BLaER1 treated with 17β-estradiol and CSF1 and Interleukin-3, amounts not matched to agents 10 nM and 100 nM (cell line): ENCODE measurements at regions not wholly inside any gene's neighbourhood (a gene's known extent, or its start where the extent isn't known, plus 50 kb on each side); places are given as distances from the start of the nearest gene placed in this dataset.
A peak's percentile ranks its signal among the peaks of the same experiment; 100 is the strongest.

Experiments used
- H3K27ac ChIP-seq, 11 experiments: shearing (Covaris generic); formaldehyde crosslinking; 2 replicates each; pipeline ENCODE4 v1.8.1; 2022
- H3K27me3 ChIP-seq, 11 experiments: shearing (Covaris generic); formaldehyde crosslinking; 2 replicates each; pipeline ENCODE4 v1.8.1; 2022
- H3K36me3 ChIP-seq, 11 experiments: shearing (Covaris generic); formaldehyde crosslinking; 2 replicates each; pipeline ENCODE4 v1.8.1; 2022
- H3K4me1 ChIP-seq, 10 experiments: shearing (Covaris generic); formaldehyde crosslinking; 2 replicates each; pipeline ENCODE4 v1.8.1; 2022
- H3K4me2 ChIP-seq, 11 experiments: shearing (Covaris generic); formaldehyde crosslinking; 2 replicates each; pipeline ENCODE4 v1.8.1; 2022
- H3K4me3 ChIP-seq, 10 experiments: shearing (Covaris generic); formaldehyde crosslinking; 2 replicates each; pipeline ENCODE4 v1.8.1; 2022
- H3K9ac ChIP-seq, 11 experiments: shearing (Covaris generic); formaldehyde crosslinking; 2 replicates each; pipeline ENCODE4 v1.8.1; 2022
- H3K9me3 ChIP-seq, 11 experiments: shearing (Covaris generic); formaldehyde crosslinking; replicated peaks in 1 of 11; 2 replicates each; pipeline ENCODE4 v1.8.1; 2022
- H4K20me1 ChIP-seq, 11 experiments: shearing (Covaris generic); formaldehyde crosslinking; 2 replicates each; pipeline ENCODE4 v1.8.1; 2022
- Cebpa-rat ChIP-seq, 11 experiments: shearing (Covaris generic); IDR thresholded peaks; 2 replicates each; pipeline ENCODE4 v1.8.1; 2022

GRCh38 chr2:224195925-224196571 is 157.0 kb upstream of the SERPINE2 start:
- Histone ChIP-seq H3K4me3 (no peak overlapping the region), H4K20me1 (no peaks in the 10 kb centered on the region), H3K27ac (no peak overlapping the region), H3K9ac (no peak overlapping the region), H3K4me1 (peaks cover 0 to 6% (median 0%) of the 10 kb centered on the region in 10 experiments; a peak in 5 of 20 replicates), H3K27me3 (no peaks in the 10 kb centered on the region), H3K9me3 (peaks cover 19 to 39% (median 29%) of the 10 kb centered on the region in 11 experiments), H3K36me3 (no peaks in the 10 kb centered on the region), H3K4me2 (peak overlapping the region in 4 of 11 experiments; percentile 16 to 42 (median 38); a peak in 7 of 22 replicates)
- no peak for TF ChIP-seq Cebpa-rat (IDR thresholded peaks at IDR 0.05)

GRCh38 chr2:224194161-224194560 is 155.1 kb upstream of the SERPINE2 start:
- H4K20me1 ChIP-seq: no peaks in the 10 kb centered on the region
- H3K4me3 ChIP-seq: no peak overlapping the region
- peaks cover 19 to 39% (median 29%) of the 10 kb centered on the region in 11 experiments for H3K9me3 ChIP-seq
- peaks cover 0 to 6% (median 0%) of the 10 kb centered on the region in 10 experiments; a peak in 5 of 20 replicates for H3K4me1 ChIP-seq
- H3K27ac ChIP-seq: no peak overlapping the region
- H3K36me3 ChIP-seq: no peaks in the 10 kb centered on the region
- no peak overlapping the region for H3K9ac ChIP-seq
- TF ChIP-seq Cebpa-rat (IDR thresholded peaks at IDR 0.05): no peak
- no peaks in the 10 kb centered on the region for H3K27me3 ChIP-seq
- H3K4me2 ChIP-seq: no peak overlapping the region

- no peak for TF ChIP-seq Cebpa-rat (IDR thresholded peaks at IDR 0.05)
- H3K27me3 ChIP-seq: no peaks in the 10 kb centered on the region
- no peak overlapping the region for H3K4me3 ChIP-seq
- no peaks in the 10 kb centered on the region for H3K36me3 ChIP-seq
- H3K9me3 ChIP-seq: peaks cover 19 to 44% (median 34%) of the 10 kb centered on the region in 11 experiments
- H3K27ac ChIP-seq: no peak overlapping the region
- no peaks in the 10 kb centered on the region for H4K20me1 ChIP-seq
- H3K9ac ChIP-seq: no peak overlapping the region
- no peak overlapping the region for H3K4me2 ChIP-seq
- peaks cover 0 to 6% (median 0%) of the 10 kb centered on the region in 10 experiments; a peak in 5 of 20 replicates for H3K4me1 ChIP-seq
Measured at GRCh38 chr2:224191465-224191864, 152.4 kb upstream of the SERPINE2 start.

GRCh38 chr2:224190936-224191270 is 151.8 kb upstream of the SERPINE2 start:
- Histone ChIP-seq H3K9me3 (peaks cover 19 to 44% (median 34%) of the 10 kb centered on the region in 11 experiments), H3K36me3 (no peaks in the 10 kb centered on the region), H3K27me3 (no peaks in the 10 kb centered on the region), H3K4me2 (no peak overlapping the region), H4K20me1 (no peaks in the 10 kb centered on the region), H3K27ac (no peak overlapping the region), H3K9ac (no peak overlapping the region), H3K4me3 (no peak overlapping the region), H3K4me1 (peaks cover 0 to 3% (median 0%) of the 10 kb centered on the region in 10 experiments; a peak in 5 of 20 replicates)
- TF ChIP-seq Cebpa-rat (IDR thresholded peaks at IDR 0.05): no peak

- no peak for TF ChIP-seq Cebpa-rat (IDR thresholded peaks at IDR 0.05)
- H3K36me3 ChIP-seq: no peaks in the 10 kb centered on the region
- no peak overlapping the region for H3K27ac ChIP-seq
- peaks cover 19 to 44% (median 34%) of the 10 kb centered on the region in 11 experiments for H3K9me3 ChIP-seq
- no peak overlapping the region for H3K9ac ChIP-seq
- no peaks in the 10 kb centered on the region for H3K27me3 ChIP-seq
- H4K20me1 ChIP-seq: no peaks in the 10 kb centered on the region
- H3K4me1 ChIP-seq: no peaks in the 10 kb centered on the region
- H3K4me2 ChIP-seq: no peak overlapping the region
- H3K4me3 ChIP-seq: no peak overlapping the region
Measured at GRCh38 chr2:224190234-224190935, 151.3 kb upstream of the SERPINE2 start.

- H3K9ac ChIP-seq: no peak overlapping the region
- no peaks in the 10 kb centered on the region for H4K20me1 ChIP-seq
- no peak overlapping the region for H3K27ac ChIP-seq
- H3K4me3 ChIP-seq: no peak overlapping the region
- H3K4me1 ChIP-seq: no peaks in the 10 kb centered on the region
- TF ChIP-seq Cebpa-rat (IDR thresholded peaks at IDR 0.05): no peak
- H3K4me2 ChIP-seq: no peak overlapping the region
- no peaks in the 10 kb centered on the region for H3K36me3 ChIP-seq
- no peaks in the 10 kb centered on the region for H3K27me3 ChIP-seq
- peaks cover 0 to 18% (median 7%) of the 10 kb centered on the region in 11 experiments; a peak in 13 of 22 replicates for H3K9me3 ChIP-seq
Measured at GRCh38 chr2:224187220-224187619, 148.1 kb upstream of the SERPINE2 start.

GRCh38 chr2:224185023-224185601 is 146.0 kb upstream of the SERPINE2 start:
- Histone ChIP-seq H3K9me3 (peaks cover 0 to 17% (median 6%) of the 10 kb centered on the region in 11 experiments; a peak in 10 of 22 replicates), H3K36me3 (no peaks in the 10 kb centered on the region), H4K20me1 (no peaks in the 10 kb centered on the region), H3K4me3 (no peak overlapping the region), H3K27me3 (no peaks in the 10 kb centered on the region), H3K4me1 (no peaks in the 10 kb centered on the region), H3K4me2 (no peak overlapping the region), H3K9ac (no peak overlapping the region), H3K27ac (no peak overlapping the region)
- TF ChIP-seq Cebpa-rat (IDR thresholded peaks at IDR 0.05): no peak

GRCh38 chr2:224183086-224183485 is 144.0 kb upstream of the SERPINE2 start:
- Histone ChIP-seq H3K9ac (no peak overlapping the region), H3K27ac (no peak overlapping the region), H3K36me3 (no peaks in the 10 kb centered on the region), H3K4me2 (no peak overlapping the region), H4K20me1 (no peaks in the 10 kb centered on the region), H3K4me3 (no peak overlapping the region), H3K4me1 (no peaks in the 10 kb centered on the region), H3K9me3 (peaks cover 0 to 22% (median 6%) of the 10 kb centered on the region in 11 experiments; a peak in 10 of 22 replicates), H3K27me3 (no peaks in the 10 kb centered on the region)
- TF ChIP-seq Cebpa-rat (IDR thresholded peaks at IDR 0.05): no peak

- no peak overlapping the region for H3K27ac ChIP-seq
- H3K4me3 ChIP-seq: no peak overlapping the region
- H3K4me2 ChIP-seq: no peak overlapping the region
- peaks cover 0 to 16% (median 5%) of the 10 kb centered on the region in 11 experiments; a peak in 10 of 22 replicates for H3K9me3 ChIP-seq
- TF ChIP-seq Cebpa-rat (IDR thresholded peaks at IDR 0.05): no peak
- no peaks in the 10 kb centered on the region for H3K27me3 ChIP-seq
- no peak overlapping the region for H3K9ac ChIP-seq
- H4K20me1 ChIP-seq: no peaks in the 10 kb centered on the region
- no peaks in the 10 kb centered on the region for H3K4me1 ChIP-seq
- H3K36me3 ChIP-seq: no peaks in the 10 kb centered on the region
Measured at GRCh38 chr2:224182498-224182897, 143.4 kb upstream of the SERPINE2 start.
